ENCODE measurements at regions not wholly inside any gene's neighbourhood (a gene's known extent, or its start where the extent isn't known, plus 50 kb on each side); places are given as distances from the start of the nearest gene placed in this dataset.

DNA sequence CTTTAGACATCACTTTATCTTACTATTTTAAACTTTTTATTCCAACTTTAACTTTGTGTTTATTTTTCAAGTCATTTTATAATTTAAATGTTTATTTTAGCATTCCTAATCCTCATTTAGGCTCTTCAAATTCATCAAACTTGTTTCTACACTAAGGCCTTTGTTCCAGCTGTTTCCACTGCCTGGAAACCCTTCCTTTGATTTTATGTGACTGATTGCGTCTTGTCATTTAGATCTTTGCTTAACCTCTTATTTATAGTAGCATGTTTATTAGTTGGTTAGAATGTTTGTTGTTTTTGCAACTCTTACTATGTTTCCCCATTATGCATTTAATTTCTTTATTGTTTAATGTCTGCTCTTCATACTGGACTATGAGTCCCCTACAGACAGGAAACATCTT is 132.0 kb downstream of the FAM181B start:
- no peaks in the 10 kb centered on the region for H3K4me1 ChIP-seq (ENCODE audit: insufficient read depth, low read length)
- no peak overlapping the region for H3K4me3 ChIP-seq (ENCODE audit: low read depth in 1 of 2, low read length in 2 of 2)
- no peaks in the 10 kb centered on the region for H3K36me3 ChIP-seq (ENCODE audit: insufficient read depth, low read length)
- H3K27ac ChIP-seq (ENCODE audit: low read depth, low read length) = no peak overlapping the region
- no peaks in the 10 kb centered on the region for H3K27me3 ChIP-seq (ENCODE audit: control insufficient read depth in 1 of 2, insufficient read depth in 2 of 2, low read length in 2 of 2)
- no peak overlapping the region for H3K9ac ChIP-seq (ENCODE audit: low read length)
- no peaks in the 10 kb centered on the region for H3K9me3 ChIP-seq (ENCODE audit: low read length)

DNA sequence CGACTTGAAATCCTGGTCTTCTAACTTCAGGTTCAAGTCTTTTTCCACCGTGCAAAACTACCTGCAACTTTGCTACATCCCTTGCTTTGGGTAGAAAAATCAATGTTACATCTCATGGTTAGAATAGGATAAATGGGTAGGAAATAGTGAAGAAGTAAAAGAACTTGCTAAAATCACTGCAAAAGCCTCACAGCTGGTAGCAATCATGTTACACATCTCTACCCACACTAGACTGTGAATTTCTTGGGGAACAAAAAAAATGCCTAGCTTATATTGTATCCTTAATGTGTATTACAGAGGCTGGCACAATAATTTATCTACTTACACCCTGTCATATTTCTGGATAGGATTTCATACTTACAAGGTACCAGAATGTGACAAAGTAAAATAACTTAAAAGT is 133.8 kb downstream of the FAM181B start:
- Histone ChIP-seq H3K4me1 (ENCODE audit: insufficient read depth, low read length) (no peaks in the 10 kb centered on the region), H3K36me3 (ENCODE audit: insufficient read depth, low read length) (no peaks in the 10 kb centered on the region), H3K9ac (ENCODE audit: low read length) (no peak overlapping the region), H3K27ac (ENCODE audit: low read depth, low read length) (no peak overlapping the region), H3K4me3 (ENCODE audit: low read depth in 1 of 2, low read length in 2 of 2) (no peak overlapping the region), H3K27me3 (ENCODE audit: control insufficient read depth in 1 of 2, insufficient read depth in 2 of 2, low read length in 2 of 2) (no peaks in the 10 kb centered on the region), H3K9me3 (ENCODE audit: low read length) (no peaks in the 10 kb centered on the region)

DNA sequence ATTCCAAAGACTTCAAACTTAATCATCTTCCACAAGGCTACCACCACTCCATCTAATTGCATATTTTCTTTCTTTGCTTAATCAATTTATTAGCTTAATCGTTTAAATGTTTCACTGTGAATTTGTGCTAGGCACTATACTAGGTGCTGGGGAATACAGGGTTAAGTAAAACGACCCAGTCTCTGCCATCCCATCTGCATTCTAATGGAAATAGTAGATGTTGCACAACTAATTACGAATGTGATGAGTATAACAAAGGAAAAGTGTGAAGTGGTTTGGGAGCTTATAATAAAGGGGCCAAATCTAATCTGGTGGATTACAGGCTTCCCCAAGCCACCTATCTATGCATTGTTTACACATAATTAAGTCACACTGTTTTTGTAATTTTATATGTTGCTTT is 147.1 kb downstream of the FAM181B start:
- H3K9me3 ChIP-seq (ENCODE audit: low read length) = no peaks in the 10 kb centered on the region
- H3K36me3 ChIP-seq (ENCODE audit: insufficient read depth, low read length) = no peaks in the 10 kb centered on the region
- H3K27ac ChIP-seq (ENCODE audit: low read depth, low read length) = no peak overlapping the region
- H3K9ac ChIP-seq (ENCODE audit: low read length) = no peak overlapping the region
- H3K4me1 ChIP-seq (ENCODE audit: insufficient read depth, low read length) = no peaks in the 10 kb centered on the region
- H3K4me3 ChIP-seq (ENCODE audit: low read depth in 1 of 2, low read length in 2 of 2) = no peak overlapping the region
- no peaks in the 10 kb centered on the region for H3K27me3 ChIP-seq (ENCODE audit: control insufficient read depth in 1 of 2, insufficient read depth in 2 of 2, low read length in 2 of 2)

DNA sequence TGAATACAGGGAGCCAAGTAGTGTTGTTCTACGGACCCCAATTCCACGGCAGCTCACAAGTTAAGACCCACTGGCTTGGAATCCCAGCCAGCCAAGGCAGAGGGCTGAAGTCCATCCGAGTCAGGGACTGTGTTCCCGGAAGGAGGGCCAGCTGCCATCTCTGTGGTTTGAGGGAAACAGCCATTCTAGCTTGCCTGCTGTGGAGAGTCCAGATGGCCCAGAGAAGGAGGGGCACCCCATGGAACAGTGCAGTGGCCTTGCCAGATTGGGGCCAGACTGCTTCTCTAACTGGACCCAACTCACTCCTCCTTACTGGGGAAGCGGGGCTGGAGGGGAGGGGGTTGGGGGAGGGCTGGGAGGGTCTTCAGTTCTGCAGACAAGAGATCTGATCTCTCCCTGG is 156.4 kb downstream of the FAM181B start:
- H3K4me1 ChIP-seq (ENCODE audit: insufficient read depth, low read length) = no peaks in the 10 kb centered on the region
- no peaks in the 10 kb centered on the region for H3K9me3 ChIP-seq (ENCODE audit: low read length)
- H3K27me3 ChIP-seq (ENCODE audit: control insufficient read depth in 1 of 2, insufficient read depth in 2 of 2, low read length in 2 of 2) = no peaks in the 10 kb centered on the region
- no peaks in the 10 kb centered on the region for H3K36me3 ChIP-seq (ENCODE audit: insufficient read depth, low read length)
- H3K27ac ChIP-seq (ENCODE audit: low read depth, low read length) = no peak overlapping the region
- no peak overlapping the region for H3K4me3 ChIP-seq (ENCODE audit: low read depth in 1 of 2, low read length in 2 of 2)
- H3K9ac ChIP-seq (ENCODE audit: low read length) = no peak overlapping the region

DNA sequence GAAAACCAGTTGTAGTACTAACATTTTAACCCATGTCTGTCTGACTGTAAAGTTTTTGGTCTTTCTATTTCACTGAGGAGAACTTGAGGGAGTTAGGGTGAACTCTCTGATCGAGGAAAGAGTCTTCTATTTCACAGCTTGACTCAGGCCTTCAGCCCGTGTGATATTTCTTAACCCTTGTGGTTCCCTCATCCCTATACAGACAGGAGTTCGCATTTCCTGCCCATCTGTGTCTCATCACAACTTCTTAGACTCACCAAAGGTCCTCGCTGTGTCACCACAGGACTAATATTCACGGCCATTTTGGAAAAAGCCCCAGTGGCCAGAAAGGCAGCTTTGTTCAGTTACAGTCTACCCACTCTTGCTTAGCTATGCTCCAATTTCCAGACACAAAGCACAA is 172.8 kb downstream of the FAM181B start:
- Histone ChIP-seq H3K9me3 (ENCODE audit: low read length) (no peaks in the 10 kb centered on the region), H3K27ac (ENCODE audit: low read depth, low read length) (no peak overlapping the region), H3K9ac (ENCODE audit: low read length) (no peak overlapping the region), H3K36me3 (ENCODE audit: insufficient read depth, low read length) (no peaks in the 10 kb centered on the region), H3K4me1 (ENCODE audit: insufficient read depth, low read length) (no peaks in the 10 kb centered on the region), H3K27me3 (ENCODE audit: control insufficient read depth in 1 of 2, insufficient read depth in 2 of 2, low read length in 2 of 2) (no peaks in the 10 kb centered on the region), H3K4me3 (ENCODE audit: low read depth in 1 of 2, low read length in 2 of 2) (no peak overlapping the region)

DNA sequence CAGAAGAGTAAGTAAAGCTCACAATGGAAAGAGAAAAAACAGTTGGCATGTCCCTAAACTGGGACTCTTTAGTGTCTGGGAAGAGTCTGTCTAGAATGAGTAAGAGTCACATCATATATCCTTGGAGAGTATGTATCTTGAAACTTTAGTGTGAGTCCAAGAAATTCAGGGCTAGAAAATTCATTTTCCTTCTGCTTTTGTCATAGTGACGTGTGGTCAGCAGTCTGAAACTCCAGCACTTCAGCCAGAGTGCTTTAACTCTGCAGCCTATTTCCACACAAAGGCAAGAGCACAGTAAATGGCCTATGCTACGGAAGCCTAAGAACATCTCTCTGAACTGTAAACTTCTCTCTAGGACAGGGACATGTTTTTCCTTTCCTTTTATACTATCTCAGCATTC is 174.1 kb downstream of the FAM181B start:
- Histone ChIP-seq H3K4me3 (ENCODE audit: low read depth in 1 of 2, low read length in 2 of 2) (no peak overlapping the region), H3K36me3 (ENCODE audit: insufficient read depth, low read length) (no peaks in the 10 kb centered on the region), H3K4me1 (ENCODE audit: insufficient read depth, low read length) (no peaks in the 10 kb centered on the region), H3K27ac (ENCODE audit: low read depth, low read length) (no peak overlapping the region), H3K27me3 (ENCODE audit: control insufficient read depth in 1 of 2, insufficient read depth in 2 of 2, low read length in 2 of 2) (no peaks in the 10 kb centered on the region), H3K9ac (ENCODE audit: low read length) (no peak overlapping the region), H3K9me3 (ENCODE audit: low read length) (no peaks in the 10 kb centered on the region)

DNA sequence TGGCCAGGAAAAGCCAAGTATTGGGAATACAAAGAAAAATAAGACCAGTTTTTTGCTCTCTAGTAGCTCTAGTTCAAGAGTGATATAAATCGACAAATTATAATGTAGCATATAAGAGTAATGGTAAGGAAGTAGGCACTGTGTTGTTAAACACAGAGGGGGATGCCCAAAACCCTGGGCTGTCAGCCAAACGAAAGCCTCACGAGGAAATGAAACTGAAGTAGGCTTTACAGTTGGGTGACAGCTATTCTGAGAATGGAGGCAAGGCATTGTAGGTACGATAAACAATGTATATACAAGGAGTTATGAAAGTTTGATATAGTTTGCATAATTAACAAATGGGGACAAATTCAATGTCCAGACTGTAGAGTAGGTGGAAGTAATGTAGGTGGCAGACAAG is 176.4 kb downstream of the FAM181B start:
- no peaks in the 10 kb centered on the region for H3K4me1 ChIP-seq (ENCODE audit: insufficient read depth, low read length)
- H3K4me3 ChIP-seq (ENCODE audit: low read depth in 1 of 2, low read length in 2 of 2) = no peak overlapping the region
- H3K27me3 ChIP-seq (ENCODE audit: control insufficient read depth in 1 of 2, insufficient read depth in 2 of 2, low read length in 2 of 2) = no peaks in the 10 kb centered on the region
- H3K9me3 ChIP-seq (ENCODE audit: low read length) = no peaks in the 10 kb centered on the region
- H3K9ac ChIP-seq (ENCODE audit: low read length) = no peak overlapping the region
- no peaks in the 10 kb centered on the region for H3K36me3 ChIP-seq (ENCODE audit: insufficient read depth, low read length)
- no peak overlapping the region for H3K27ac ChIP-seq (ENCODE audit: low read depth, low read length)

DNA sequence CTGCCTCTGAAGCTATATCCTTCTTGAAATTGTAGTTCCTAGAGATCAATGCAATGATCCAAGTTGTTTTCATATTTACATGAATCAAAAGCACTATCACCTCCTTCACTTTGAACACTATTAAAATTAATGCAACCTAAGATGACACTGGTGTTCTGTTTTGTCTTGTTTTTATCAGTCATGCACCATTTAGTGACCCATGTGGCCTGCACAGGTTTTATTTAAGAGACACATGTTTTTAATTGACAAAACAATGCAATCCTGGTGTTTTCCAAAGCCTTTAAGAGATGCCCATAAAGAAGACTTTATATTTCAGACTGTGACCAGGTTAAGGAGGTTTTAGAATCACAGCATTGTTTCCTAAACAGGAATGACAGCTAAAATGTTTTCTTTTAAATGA is 177.5 kb downstream of the FAM181B start:
- Histone ChIP-seq H3K36me3 (ENCODE audit: insufficient read depth, low read length) (no peaks in the 10 kb centered on the region), H3K4me1 (ENCODE audit: insufficient read depth, low read length) (no peaks in the 10 kb centered on the region), H3K9ac (ENCODE audit: low read length) (no peak overlapping the region), H3K27me3 (ENCODE audit: control insufficient read depth in 1 of 2, insufficient read depth in 2 of 2, low read length in 2 of 2) (no peaks in the 10 kb centered on the region), H3K4me3 (ENCODE audit: low read depth in 1 of 2, low read length in 2 of 2) (no peak overlapping the region), H3K27ac (ENCODE audit: low read depth, low read length) (no peak overlapping the region), H3K9me3 (ENCODE audit: low read length) (no peaks in the 10 kb centered on the region)

DNA sequence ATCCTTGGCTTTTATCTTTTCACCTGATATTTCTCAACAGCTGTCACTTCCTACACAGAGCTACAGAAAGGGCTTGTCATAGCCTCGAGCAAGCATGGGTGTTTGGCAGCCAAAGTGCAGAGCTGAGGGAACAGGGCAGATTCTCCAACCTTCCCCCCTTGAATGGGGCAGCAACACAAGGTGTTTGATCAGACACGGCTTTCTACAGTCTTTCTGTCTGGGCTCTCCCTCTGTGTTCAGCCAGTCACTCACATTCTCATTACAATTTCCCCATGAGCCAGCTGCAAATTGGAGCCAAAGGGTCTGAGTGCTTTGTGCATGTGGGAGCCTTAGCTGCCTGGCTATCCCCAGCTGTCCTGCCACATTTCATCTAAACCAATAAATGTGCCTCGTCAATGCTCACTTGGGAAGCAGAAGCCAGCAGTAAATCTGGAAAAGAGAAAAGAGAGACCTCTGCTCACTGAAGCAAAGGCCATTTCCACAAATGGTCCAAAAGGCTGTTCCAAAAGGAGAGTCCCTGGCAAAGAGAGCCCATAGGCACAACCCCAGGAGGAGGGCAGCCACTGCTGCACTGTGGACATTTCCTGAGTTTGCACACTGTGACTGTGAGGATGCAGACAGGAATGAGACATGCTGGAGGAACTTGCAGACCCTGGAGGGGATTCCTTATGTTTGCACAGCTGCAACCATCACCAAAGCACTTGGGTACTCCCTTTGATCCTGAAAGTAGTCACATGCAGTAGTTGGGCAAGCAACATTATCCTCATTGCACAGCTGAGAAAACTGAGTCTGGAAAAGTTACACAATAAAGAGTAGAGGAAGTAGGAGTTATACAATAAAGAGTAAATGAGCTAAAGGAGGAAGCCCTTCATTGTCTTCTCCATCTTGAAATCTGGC is 186.8 kb downstream of the FAM181B start:
- Histone ChIP-seq H3K9me3 (ENCODE audit: low read length) (no peaks in the 10 kb centered on the region), H3K9ac (ENCODE audit: low read length) (no peak overlapping the region), H3K4me1 (ENCODE audit: insufficient read depth, low read length) (no peaks in the 10 kb centered on the region), H3K4me3 (ENCODE audit: low read depth in 1 of 2, low read length in 2 of 2) (no peak overlapping the region), H3K27ac (ENCODE audit: low read depth, low read length) (no peak overlapping the region), H3K36me3 (ENCODE audit: insufficient read depth, low read length) (no peaks in the 10 kb centered on the region), H3K27me3 (ENCODE audit: control insufficient read depth in 1 of 2, insufficient read depth in 2 of 2, low read length in 2 of 2) (no peaks in the 10 kb centered on the region)

DNA sequence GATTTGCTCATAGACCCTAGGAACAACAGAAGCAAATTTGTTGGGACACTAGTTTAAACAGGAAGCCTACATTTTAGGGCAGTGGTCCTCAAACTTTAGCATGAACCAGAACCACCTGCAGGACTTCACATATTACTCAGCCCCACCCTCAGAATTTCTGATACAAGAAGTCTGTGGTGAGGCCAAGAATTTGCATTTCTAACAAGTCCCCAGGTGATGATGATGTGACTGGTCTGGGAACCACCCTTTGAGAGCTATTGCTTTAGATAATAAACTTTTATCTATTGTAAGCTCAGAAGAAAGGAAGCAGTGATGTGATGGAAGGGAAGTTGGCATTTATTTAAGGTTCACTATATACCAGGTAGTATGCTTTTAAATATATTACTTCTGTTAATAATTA is 194.0 kb downstream of the FAM181B start:
- Histone ChIP-seq H3K9me3 (ENCODE audit: low read length) (no peaks in the 10 kb centered on the region), H3K4me1 (ENCODE audit: insufficient read depth, low read length) (no peaks in the 10 kb centered on the region), H3K27me3 (ENCODE audit: control insufficient read depth in 1 of 2, insufficient read depth in 2 of 2, low read length in 2 of 2) (no peaks in the 10 kb centered on the region), H3K9ac (ENCODE audit: low read length) (no peak overlapping the region), H3K36me3 (ENCODE audit: insufficient read depth, low read length) (no peaks in the 10 kb centered on the region), H3K27ac (ENCODE audit: low read depth, low read length) (no peak overlapping the region), H3K4me3 (ENCODE audit: low read depth in 1 of 2, low read length in 2 of 2) (no peak overlapping the region)

DNA sequence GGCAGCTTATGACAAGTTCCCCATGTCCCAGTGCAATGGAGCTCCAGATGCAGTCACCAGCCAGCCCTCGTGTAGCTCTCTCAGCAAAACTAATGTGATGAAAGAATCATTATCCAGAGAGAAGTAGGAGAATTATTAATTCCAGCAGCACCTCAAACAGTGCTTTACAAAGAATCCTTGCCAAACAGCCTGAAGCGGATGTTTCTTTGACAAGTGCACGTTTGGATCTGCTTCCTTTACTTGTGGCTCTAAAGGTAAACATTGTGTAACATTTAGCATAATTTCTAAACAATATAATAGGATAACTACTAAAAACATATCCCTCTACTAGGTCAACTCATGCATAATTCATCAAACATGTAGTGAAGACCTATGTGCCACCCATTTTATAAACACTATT is 197.0 kb downstream of the FAM181B start:
- Histone ChIP-seq H3K27me3 (ENCODE audit: control insufficient read depth in 1 of 2, insufficient read depth in 2 of 2, low read length in 2 of 2) (no peaks in the 10 kb centered on the region), H3K36me3 (ENCODE audit: insufficient read depth, low read length) (no peaks in the 10 kb centered on the region), H3K9ac (ENCODE audit: low read length) (no peak overlapping the region), H3K4me3 (ENCODE audit: low read depth in 1 of 2, low read length in 2 of 2) (no peak overlapping the region), H3K27ac (ENCODE audit: low read depth, low read length) (no peak overlapping the region), H3K9me3 (ENCODE audit: low read length) (no peaks in the 10 kb centered on the region), H3K4me1 (ENCODE audit: insufficient read depth, low read length) (no peaks in the 10 kb centered on the region)

DNA sequence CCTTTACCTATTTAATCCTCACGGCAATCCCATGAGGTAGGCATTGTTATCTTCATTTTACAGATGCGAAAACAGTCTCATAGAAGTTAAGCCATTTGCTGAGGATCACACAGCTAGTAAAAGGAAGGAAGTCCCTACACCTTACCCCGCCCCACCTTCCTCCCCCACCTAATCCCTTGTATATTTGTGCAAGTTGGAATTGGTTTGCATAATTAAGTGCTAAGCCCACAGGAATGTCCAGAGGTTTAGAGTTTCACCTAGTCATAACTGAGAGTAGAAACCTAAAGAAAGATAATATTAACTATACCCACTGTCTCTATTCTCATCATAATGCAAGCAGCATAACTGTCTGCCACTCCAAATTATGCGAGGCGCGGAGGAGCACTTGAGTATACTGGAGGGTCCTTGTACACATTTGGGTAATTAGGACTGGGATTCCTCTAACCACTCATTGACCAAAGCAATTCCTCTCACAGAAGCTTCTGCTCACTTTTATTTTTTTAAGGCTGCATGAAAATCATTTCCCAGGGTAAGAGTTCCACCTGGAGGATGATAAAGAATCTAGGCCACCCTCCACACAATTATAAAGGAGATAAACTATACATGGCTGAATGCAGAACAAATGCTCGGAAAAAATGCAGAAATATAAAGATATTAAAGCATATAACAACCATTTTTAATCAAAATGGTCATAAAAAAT is 199.9 kb downstream of the FAM181B start:
- H3K9me3 ChIP-seq (ENCODE audit: low read length) = no peaks in the 10 kb centered on the region
- no peak overlapping the region for H3K9ac ChIP-seq (ENCODE audit: low read length)
- H3K27ac ChIP-seq (ENCODE audit: low read depth, low read length) = no peak overlapping the region
- no peaks in the 10 kb centered on the region for H3K36me3 ChIP-seq (ENCODE audit: insufficient read depth, low read length)
- H3K27me3 ChIP-seq (ENCODE audit: control insufficient read depth in 1 of 2, insufficient read depth in 2 of 2, low read length in 2 of 2) = no peaks in the 10 kb centered on the region
- H3K4me1 ChIP-seq (ENCODE audit: insufficient read depth, low read length) = peaks cover 13% of the 10 kb centered on the region
- H3K4me3 ChIP-seq (ENCODE audit: low read depth in 1 of 2, low read length in 2 of 2) = no peak overlapping the region

Measured in muscle layer of colon (tissue), 2 donors.